Gastroesophageal sphincter (tissue), 3 donors: ENCODE measurements at regions not wholly inside any gene's neighbourhood (a gene's known extent, or its start where the extent isn't known, plus 50 kb on each side); places are given as distances from the start of the nearest gene placed in this dataset.

Experiments used
- CTCF ChIP-seq, 4 experiments: fragments of 200-600 bp in 2 of 4; fragments of 450-650 bp in 2 of 4; sonication (generic) in 1 of 4; IDR thresholded peaks; one replicate each; pipeline ENCODE4 v1.5.1; 2017 to 2019; ENCODE audit warnings: antibody characterized with exemption in 4 of 4, mild to moderate bottlenecking in 2 of 4, moderate library complexity in 2 of 4
- EP300 ChIP-seq: sonication (generic); formaldehyde crosslinking; IDR thresholded peaks from one replicate; pipeline ENCODE4 v1.6.1; 2017; ENCODE audit warnings: antibody characterized with exemption, mild to moderate bottlenecking
- POLR2A ChIP-seq, 2 donors: fragments of 450-650 bp; IDR thresholded peaks; one replicate each; pipeline ENCODE4 v1.6.1; 2017; ENCODE audit warnings: antibody characterized with exemption in 2 of 2, mild to moderate bottlenecking in 2 of 2, moderate library complexity in 1 of 2
- POLR2AphosphoS5 ChIP-seq: sonication (generic); formaldehyde crosslinking; IDR thresholded peaks from one replicate; pipeline ENCODE4 v1.6.1; 2017; ENCODE audit warnings: antibody characterized with exemption

DNA sequence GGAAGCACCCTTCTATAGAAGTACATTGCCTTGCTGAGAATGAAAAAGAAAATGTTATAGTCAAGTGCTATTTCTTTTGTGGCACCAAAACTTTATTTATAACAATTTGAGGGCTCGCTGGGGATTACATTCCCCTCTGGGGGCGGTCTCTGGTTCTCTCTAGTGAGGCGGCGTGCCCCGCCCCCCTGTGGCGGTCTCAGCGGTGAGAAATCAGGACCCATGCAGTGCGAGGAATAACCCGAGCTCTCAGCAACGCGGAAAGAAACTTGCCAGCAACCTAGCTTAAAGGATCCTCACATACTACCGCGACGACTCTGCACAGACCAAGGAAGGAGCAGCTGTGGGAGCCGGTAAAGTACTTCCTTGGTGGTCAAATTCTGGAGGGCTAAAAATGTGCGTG is 83.4 kb upstream of the SHISA3 start:
- TF ChIP-seq POLR2A (IDR thresholded peaks at IDR 0.05) (no peak), CTCF (IDR thresholded peaks at IDR 0.05) (no peak), POLR2AphosphoS5 (no peak), EP300 (no peak)
